Central memory CD4-positive, alpha-beta T cell (primary cell): ENCODE measurements at regions not wholly inside any gene's neighbourhood (a gene's known extent, or its start where the extent isn't known, plus 50 kb on each side); places are given as distances from the start of the nearest gene placed in this dataset.

ENCODE experiments used
- DNase-seq: peaks from one replicate; pipeline ENCODE4 v3.0.0; 2022

- DNase-seq: no peak
These were observed 91.9 kb upstream of the CXCR4 start for GRCh38 chr2:136209561-136210454.

DNA sequence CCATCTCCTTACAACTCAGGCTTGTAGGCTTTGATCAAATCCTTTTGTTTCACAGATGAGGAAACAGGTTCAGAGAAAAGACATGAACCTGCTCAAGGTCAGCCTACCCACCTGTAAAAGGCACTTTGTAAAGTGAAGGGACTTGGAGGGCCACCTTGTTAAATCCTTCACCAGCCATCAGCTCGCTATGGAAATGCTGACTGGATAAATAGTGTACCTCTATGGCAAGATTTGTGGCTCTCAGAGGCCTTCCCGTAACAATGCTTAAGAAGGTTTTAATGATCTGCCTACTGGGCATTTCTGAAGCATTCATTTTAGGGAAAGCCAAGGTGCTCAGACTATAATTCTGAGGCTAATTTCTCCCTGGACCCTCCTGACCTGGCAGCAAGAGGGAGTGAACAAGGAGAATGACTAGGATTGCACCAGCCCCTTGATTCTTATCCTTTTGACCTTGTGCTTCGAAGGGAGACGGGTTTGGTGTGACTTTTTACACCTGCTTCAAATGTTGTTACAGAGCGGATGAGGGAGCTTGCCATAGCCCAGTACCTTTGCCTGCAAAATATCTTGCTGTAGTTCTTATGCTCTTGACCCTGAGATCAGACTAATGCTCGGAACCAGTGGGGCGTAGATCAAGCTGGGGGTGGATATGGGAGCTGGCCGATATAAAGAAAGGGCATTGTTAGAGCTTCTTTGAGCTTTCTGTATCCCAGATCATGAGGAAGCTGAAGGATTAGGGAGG lies 90.9 kb upstream of the CXCR4 start:
- DNase-seq: no peak

- DNase-seq: no peak
These were observed 89.7 kb upstream of the CXCR4 start for GRCh38 chr2:136207665-136208064.

GRCh38 chr2:136207030-136207623 lies 89.2 kb upstream of the CXCR4 start:
- DNase-seq: no peak

GRCh38 chr2:136206613-136207012 lies 88.7 kb upstream of the CXCR4 start:
- no peak for DNase-seq

- DNase-seq: no peak
These were observed 87.7 kb upstream of the CXCR4 start for GRCh38 chr2:136205615-136206014.

GRCh38 chr2:136204971-136205370 lies 87.0 kb upstream of the CXCR4 start:
- no peak for DNase-seq

DNA sequence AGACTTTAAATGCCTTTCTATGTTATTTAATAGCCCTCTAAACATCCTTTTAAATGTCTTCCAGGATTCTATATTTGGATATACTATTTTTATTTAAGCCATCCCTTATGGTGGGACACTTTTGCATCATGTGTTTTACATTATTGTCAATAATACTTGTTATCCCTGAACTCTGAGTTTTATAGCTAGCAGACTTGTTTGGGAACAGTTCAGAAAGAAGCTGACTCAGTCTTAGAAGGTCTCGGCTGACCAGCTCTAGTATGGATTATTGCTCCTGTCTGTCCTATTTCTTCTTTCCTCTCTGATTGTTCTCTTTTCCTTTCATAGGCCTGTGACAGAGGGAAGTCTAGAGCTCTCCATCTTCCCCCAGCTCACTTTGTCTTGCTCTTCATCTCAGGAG lies 77.3 kb upstream of the CXCR4 start:
- no peak for DNase-seq

DNA sequence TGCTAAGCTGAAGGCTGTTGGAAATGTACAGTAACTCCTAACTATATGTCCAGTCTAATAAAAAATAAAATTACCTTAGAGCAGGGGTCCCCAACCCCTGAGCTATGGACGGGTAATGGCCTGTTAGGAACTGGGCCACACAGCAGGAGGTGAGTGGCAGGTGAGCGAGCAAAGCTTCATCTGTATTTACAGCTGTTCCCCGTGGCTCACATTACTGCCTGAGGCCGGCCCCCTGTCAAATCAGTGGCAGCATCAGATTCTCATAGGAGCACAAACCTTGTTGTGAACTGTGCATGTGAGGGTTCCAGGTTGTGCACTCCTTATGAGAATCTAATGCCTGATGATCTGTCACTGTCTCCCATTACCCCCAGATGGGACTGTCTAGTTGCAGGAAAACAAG lies 73.1 kb upstream of the CXCR4 start:
- DNase-seq: no peak

GRCh38 chr2:136189221-136189782 lies 71.4 kb upstream of the CXCR4 start:
- no peak for DNase-seq

GRCh38 chr2:136188086-136188485 lies 70.1 kb upstream of the CXCR4 start:
- DNase-seq: no peak

DNA sequence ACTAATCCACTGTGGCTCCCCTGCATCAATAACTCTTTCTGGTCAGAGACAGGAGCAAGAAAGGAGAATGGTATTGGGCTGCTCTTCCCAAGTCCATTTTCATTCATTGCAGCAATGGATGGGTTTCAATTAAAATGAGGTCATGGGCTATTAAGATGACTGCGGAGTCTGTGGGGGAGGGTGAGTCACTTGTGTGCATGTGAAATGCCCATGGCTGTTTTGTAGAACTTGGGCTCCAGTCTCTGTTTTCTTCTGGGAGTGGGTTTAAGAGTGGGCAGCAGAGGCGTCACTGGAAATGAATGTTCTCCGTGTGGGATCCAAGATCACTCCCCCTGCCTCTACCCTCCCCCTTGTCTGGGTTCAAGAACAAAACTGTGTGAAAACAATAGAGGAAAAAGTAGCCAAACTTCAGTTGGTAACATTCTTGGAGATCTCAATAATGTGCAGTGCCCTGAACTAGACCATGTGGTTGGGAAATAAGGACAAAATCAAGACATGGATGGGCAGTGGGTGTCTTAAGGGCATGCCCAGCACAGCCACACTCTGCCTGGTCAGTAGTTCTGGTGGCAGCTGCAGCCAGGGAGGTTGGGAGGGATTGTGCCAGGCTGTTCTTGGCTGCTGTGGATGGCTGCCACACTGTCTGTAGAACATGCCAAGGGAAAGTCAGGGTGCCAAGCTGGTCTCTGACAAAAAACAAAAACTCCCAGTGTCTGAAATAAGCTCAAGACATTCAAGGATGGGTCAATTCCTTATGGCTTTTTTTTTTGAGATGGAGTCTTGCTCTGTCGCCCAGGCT lies 68.2 kb upstream of the CXCR4 start:
- DNase-seq: no peak

DNA sequence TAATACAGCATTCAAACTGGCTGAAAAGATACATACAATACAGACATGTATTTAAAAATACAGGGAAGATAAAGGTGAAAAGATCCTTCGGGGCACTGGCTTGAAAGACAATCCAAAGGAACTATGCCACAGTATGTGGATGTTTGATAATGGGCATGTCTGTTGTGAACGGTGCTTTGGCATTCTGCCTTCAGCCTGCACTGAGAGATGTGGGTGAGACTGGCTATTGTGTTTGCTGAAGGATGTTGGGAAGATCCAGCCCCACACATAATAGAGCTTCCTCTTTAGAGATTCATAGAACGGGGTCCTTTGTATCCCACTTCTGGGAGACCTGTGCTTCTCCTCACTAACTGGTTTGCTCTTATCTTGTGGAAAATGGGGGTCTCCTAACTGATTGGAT lies 65.1 kb upstream of the CXCR4 start:
- no peak for DNase-seq

DNA sequence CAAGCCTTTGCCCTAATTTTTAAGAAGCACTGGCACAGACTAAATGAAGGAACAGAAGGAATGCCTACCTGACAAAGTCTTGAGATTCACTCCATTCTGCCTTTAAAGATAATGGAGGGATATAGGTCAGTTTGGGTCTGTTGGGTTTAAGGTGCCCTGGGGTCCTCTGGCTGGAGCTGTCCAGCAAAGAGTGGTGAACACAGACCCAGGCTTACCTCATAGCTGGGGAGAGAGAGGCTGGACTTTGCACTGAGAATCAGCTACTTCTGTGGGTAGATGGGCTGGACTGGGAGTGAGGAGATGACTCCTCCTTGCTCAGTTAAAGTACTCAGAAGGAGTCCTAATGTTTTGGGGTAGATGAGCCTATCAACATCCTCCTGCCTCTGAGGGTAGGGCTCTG lies 64.4 kb upstream of the CXCR4 start:
- no peak for DNase-seq

DNA sequence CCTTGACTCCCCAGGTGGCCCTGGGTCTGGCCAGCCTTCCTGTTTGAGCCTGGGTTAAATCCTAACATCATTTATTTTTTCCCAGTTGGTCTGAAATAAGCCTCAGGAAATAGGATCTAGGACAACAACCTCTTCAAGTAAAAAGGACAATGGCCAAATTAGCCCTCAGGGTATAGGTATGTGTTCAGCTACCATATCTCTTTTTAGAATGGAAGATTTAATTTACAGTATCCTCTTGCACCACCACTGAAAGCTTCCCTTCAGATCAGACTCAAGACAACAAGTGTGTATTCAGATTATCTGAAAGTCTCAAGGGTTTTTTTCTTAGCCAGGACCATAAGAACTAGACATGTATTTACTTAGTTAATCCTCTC lies 61.6 kb upstream of the CXCR4 start:
- no peak for DNase-seq

GRCh38 chr2:136178941-136179601 lies 61.1 kb upstream of the CXCR4 start:
- no peak for DNase-seq

- no peak for DNase-seq
These were observed 57.9 kb upstream of the CXCR4 start for GRCh38 chr2:136175868-136176267.

GRCh38 chr2:136175466-136175865 lies 57.5 kb upstream of the CXCR4 start:
- no peak for DNase-seq

- no peak for DNase-seq
These were observed 55.2 kb upstream of the CXCR4 start for GRCh38 chr2:136173126-136173525.

- no peak for DNase-seq
These were observed 53.3 kb upstream of the CXCR4 start for GRCh38 chr2:136171223-136171622.

DNA sequence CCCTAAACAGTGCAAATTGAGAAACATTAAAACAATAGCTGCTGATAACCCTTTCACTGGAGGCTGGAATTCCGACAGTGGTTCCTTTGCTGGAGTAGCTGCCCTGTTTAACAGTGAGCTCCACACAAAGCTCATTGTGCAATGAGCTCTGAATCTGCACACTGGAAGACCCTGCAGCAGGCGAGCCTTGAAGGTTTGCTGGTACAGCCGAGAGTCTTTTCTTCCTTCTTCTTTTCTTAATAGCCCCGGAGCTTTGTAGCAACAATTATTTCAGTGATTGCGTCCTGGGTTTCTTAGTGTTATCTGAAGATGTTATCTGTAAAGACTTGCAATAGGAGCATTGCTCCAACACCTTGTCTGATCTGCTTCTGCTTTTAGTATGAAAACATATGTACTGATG lies 50.8 kb upstream of the CXCR4 start:
- no peak for DNase-seq
